Duodenal mucosa (tissue), 2 donors: ENCODE measurements at regions not wholly inside any gene's neighbourhood (a gene's known extent, or its start where the extent isn't known, plus 50 kb on each side); places are given as distances from the start of the nearest gene placed in this dataset.

Experiments
- H3K27ac ChIP-seq: one replicate; pipeline ENCODE4 v1.7.0; 2013; ENCODE audit warnings: low read depth, low read length
- H3K27me3 ChIP-seq, 2 donors: one replicate each; pipeline ENCODE4 v1.7.0; 2013; ENCODE audit warnings: low read length in 2 of 2, control low read depth in 1 of 2; ENCODE audit not compliant: insufficient read depth in 2 of 2, control insufficient read depth in 1 of 2
- H3K36me3 ChIP-seq, 2 donors: one replicate each; pipeline ENCODE4 v1.7.0; 2013; ENCODE audit warnings: low read length in 2 of 2, control low read depth in 1 of 2; ENCODE audit not compliant: insufficient read depth in 2 of 2, control insufficient read depth in 1 of 2
- H3K4me1 ChIP-seq, 2 donors: one replicate each; pipeline ENCODE4 v1.7.0; 2013; ENCODE audit warnings: low read length in 2 of 2, control low read depth in 1 of 2; ENCODE audit not compliant: insufficient read depth in 2 of 2, control insufficient read depth in 1 of 2
- H3K4me3 ChIP-seq, 2 donors: one replicate each; pipeline ENCODE4 v1.7.0; 2013; ENCODE audit warnings: low read length in 2 of 2, low read depth in 1 of 2
- H3K9ac ChIP-seq, 2 donors: one replicate each; pipeline ENCODE4 v1.7.0; 2013; ENCODE audit warnings: low read length in 2 of 2, low read depth in 1 of 2
- H3K9me3 ChIP-seq, 2 donors: one replicate each; pipeline ENCODE4 v1.7.0; 2013; ENCODE audit warnings: low read length in 2 of 2, control low read depth in 1 of 2; ENCODE audit not compliant: control insufficient read depth in 1 of 2

- Histone ChIP-seq H3K27me3 (no peaks in the 10 kb centered on the region), H3K27ac (no peak overlapping the region), H3K9me3 (no peaks in the 10 kb centered on the region), H3K36me3 (no peaks in the 10 kb centered on the region), H3K4me1 (no peaks in the 10 kb centered on the region), H3K9ac (no peak overlapping the region), H3K4me3 (no peak overlapping the region)
Measured at GRCh38 chr15:39188314-39188713, 392.6 kb upstream of the THBS1 start.

DNA sequence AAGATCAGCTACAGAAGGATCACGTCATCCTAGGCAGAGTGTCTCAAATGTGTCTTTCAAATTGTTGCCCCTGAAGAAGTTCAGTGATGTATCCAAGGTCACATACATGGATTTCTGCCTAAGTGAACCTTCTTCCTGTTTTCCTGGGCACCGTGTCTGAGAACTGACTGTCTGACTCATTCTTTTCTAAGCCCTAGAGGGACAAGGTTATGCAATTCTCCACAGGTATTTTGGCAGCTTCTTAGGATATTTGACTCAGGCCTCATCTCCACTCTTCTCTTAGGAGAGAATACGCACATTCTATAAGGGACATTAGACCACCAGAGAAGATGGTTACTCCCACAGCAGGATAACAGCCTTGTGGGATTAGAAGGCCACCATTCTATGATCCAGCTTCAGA, 391.9 kb upstream of the THBS1 start:
- Histone ChIP-seq H3K4me3 (no peak overlapping the region), H3K27ac (no peak overlapping the region), H3K36me3 (no peaks in the 10 kb centered on the region), H3K27me3 (no peaks in the 10 kb centered on the region), H3K9ac (no peak overlapping the region), H3K9me3 (no peaks in the 10 kb centered on the region), H3K4me1 (no peaks in the 10 kb centered on the region)

- Histone ChIP-seq H3K4me1 (peaks cover 0 to 8% of the 10 kb centered on the region in 2 donors), H3K27me3 (no peaks in the 10 kb centered on the region), H3K27ac (no peak overlapping the region), H3K36me3 (no peaks in the 10 kb centered on the region), H3K9me3 (no peaks in the 10 kb centered on the region), H3K4me3 (no peak overlapping the region), H3K9ac (no peak overlapping the region)
Measured at GRCh38 chr15:39191871-39192291, 389.0 kb upstream of the THBS1 start.

DNA sequence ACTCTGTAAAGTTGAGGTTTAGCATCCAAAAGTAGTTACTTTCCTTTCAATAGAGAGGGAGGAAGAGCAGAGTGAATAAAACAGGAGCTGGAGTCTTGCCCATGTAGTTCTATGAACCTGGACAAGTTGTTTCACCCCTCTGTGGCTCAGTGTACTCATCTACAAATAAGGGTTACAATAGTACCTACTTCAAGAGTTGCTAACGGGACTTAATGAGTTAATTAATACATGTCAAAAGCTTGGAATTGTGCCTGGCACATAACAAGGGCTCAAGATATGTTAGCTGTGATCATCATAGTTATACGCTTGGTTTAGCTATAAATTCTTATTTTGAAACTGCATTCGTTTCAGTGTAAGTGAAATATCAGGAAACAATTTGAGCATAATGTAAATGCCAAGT, 388.5 kb upstream of the THBS1 start:
- H3K27me3 ChIP-seq: no peaks in the 10 kb centered on the region
- H3K36me3 ChIP-seq: no peaks in the 10 kb centered on the region
- H3K9ac ChIP-seq: no peak overlapping the region
- H3K4me3 ChIP-seq: no peak overlapping the region
- no peaks in the 10 kb centered on the region for H3K9me3 ChIP-seq
- no peak overlapping the region for H3K27ac ChIP-seq
- H3K4me1 ChIP-seq: peaks cover 0 to 8% of the 10 kb centered on the region in 2 donors

GRCh38 chr15:39192979-39193560, 387.8 kb upstream of the THBS1 start:
- no peaks in the 10 kb centered on the region for H3K9me3 ChIP-seq
- H3K36me3 ChIP-seq: no peaks in the 10 kb centered on the region
- no peak overlapping the region for H3K4me3 ChIP-seq
- no peak overlapping the region for H3K27ac ChIP-seq
- no peaks in the 10 kb centered on the region for H3K27me3 ChIP-seq
- no peak overlapping the region for H3K9ac ChIP-seq
- H3K4me1 ChIP-seq: peaks cover 0 to 8% of the 10 kb centered on the region in 2 donors

- Histone ChIP-seq H3K36me3 (no peaks in the 10 kb centered on the region), H3K9me3 (no peaks in the 10 kb centered on the region), H3K4me3 (no peak overlapping the region), H3K27me3 (no peaks in the 10 kb centered on the region), H3K4me1 (peaks cover 0 to 8% of the 10 kb centered on the region in 2 donors), H3K27ac (no peak overlapping the region), H3K9ac (no peak overlapping the region)
Measured at GRCh38 chr15:39193611-39194010, 387.3 kb upstream of the THBS1 start.

DNA sequence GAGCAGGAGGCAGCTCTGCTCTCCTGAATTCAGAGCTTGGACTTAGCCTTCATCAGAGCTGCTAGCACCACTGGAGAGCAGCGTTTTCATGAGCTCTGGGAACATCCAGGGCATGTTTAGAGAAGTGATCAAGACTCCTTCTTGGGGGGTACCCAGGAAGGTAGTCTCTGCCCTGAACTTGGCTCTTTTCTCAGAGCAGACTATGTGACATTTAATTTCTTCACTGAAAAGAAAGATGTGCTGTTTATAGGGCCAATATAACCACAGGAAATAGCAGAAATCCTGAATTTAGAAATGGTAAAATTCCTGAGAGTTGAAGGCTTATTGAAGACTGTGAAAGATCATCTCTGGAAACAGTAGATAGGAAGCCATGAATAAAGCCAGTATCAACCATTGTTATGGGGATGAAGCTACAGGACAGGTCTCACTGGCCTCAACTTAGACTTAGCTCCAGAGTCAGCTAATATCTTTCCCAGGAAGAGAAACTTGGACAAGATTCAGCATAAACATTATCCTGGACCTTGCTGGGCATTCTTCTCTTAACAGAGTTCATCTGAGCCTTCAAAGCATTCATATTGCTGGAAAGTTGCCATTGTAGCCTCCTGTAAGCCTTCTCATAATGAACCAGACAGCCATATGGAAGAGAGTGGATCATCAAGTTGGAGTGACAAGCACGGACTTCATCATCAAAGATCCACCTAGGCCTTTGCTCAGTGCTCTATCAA, 386.6 kb upstream of the THBS1 start:
- Histone ChIP-seq H3K4me1 (peaks cover 0 to 8% of the 10 kb centered on the region in 2 donors), H3K36me3 (no peaks in the 10 kb centered on the region), H3K4me3 (no peak overlapping the region), H3K9ac (no peak overlapping the region), H3K27ac (no peak overlapping the region), H3K9me3 (no peaks in the 10 kb centered on the region), H3K27me3 (no peaks in the 10 kb centered on the region)

GRCh38 chr15:39195961-39196486, 384.9 kb upstream of the THBS1 start:
- Histone ChIP-seq H3K27ac (no peak overlapping the region), H3K4me1 (peaks cover 0 to 8% of the 10 kb centered on the region in 2 donors), H3K9ac (no peak overlapping the region), H3K9me3 (no peaks in the 10 kb centered on the region), H3K4me3 (no peak overlapping the region), H3K27me3 (no peaks in the 10 kb centered on the region), H3K36me3 (no peaks in the 10 kb centered on the region)

- Histone ChIP-seq H3K9ac (no peak overlapping the region), H3K36me3 (no peaks in the 10 kb centered on the region), H3K4me1 (peaks cover 0 to 8% of the 10 kb centered on the region in 2 donors), H3K4me3 (no peak overlapping the region), H3K27me3 (no peaks in the 10 kb centered on the region), H3K27ac (no peak overlapping the region), H3K9me3 (no peaks in the 10 kb centered on the region)
Measured at GRCh38 chr15:39198044-39199000, 382.6 kb upstream of the THBS1 start.

DNA sequence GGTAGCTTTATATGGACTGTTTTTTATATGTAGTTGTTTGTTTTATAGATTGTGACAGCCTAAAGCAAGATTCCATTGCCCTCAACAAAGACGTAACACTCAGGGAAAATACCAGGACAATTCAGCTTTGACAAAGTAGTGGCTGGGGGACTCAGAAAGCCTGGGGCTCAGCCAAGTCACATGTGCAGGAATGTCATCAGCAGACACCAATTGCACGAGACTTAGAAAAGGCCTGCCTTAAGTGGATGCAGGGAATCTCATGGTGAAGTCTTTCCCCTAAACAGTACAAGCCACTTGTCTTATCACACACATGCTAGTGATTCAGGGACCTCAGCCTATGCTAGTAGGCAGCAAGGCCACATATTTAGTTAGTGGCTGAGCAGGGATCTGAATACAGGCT, 381.8 kb upstream of the THBS1 start:
- H3K9ac ChIP-seq: no peak overlapping the region
- H3K27ac ChIP-seq: no peak overlapping the region
- no peaks in the 10 kb centered on the region for H3K9me3 ChIP-seq
- peaks cover 0 to 8% of the 10 kb centered on the region in 2 donors for H3K4me1 ChIP-seq
- H3K36me3 ChIP-seq: no peaks in the 10 kb centered on the region
- no peak overlapping the region for H3K4me3 ChIP-seq
- no peaks in the 10 kb centered on the region for H3K27me3 ChIP-seq
